PC-9 (cell line): ENCODE measurements at regions not wholly inside any gene's neighbourhood (a gene's known extent, or its start where the extent isn't known, plus 50 kb on each side); places are given as distances from the start of the nearest gene placed in this dataset.

ENCODE experiments used
- BruUV-seq: library from RNA; stranded (reverse); fragments of 400-500 nt; replicated peaks from 2 replicates; lab custom pipeline; 2021; lab: Mats Ljungman, UMichigan
- CTCF ChIA-PET: fragments of 300-600 bp; sonication (Branson Sonifier 250); formaldehyde crosslinking; loops from one replicate; lab custom pipeline; 2022; ENCODE audit warnings: antibody characterized with exemption; lab: Charles Lee
- POLR2A ChIA-PET: fragments of 300-600 bp; sonication (Branson Sonifier 250); formaldehyde crosslinking; loops from one replicate; lab custom pipeline; 2022; ENCODE audit warnings: antibody characterized with exemption; ENCODE audit not compliant: unreplicated experiment; lab: Charles Lee
- DNase-seq, 2 experiments: peaks; one replicate each; pipeline versions ENCODE4 v3.0.0 to v3.0.0-alpha.2; 2015 to 2022; ENCODE audit warnings: mixed read lengths in 1 of 2
- H2AFZ ChIP-seq: fragments of 200-600 bp; sonication (generic); 2 replicates; pipeline ENCODE4 v1.8.1; 2017; ENCODE audit warnings: antibody characterized with exemption
- H3F3A ChIP-seq: fragments of 200-600 bp; sonication (generic); 2 replicates; pipeline ENCODE4 v1.8.1; 2017; ENCODE audit warnings: antibody characterized with exemption, mild to moderate bottlenecking, low read depth; ENCODE audit not compliant: insufficient read depth
- H3K27ac ChIP-seq: fragments of 200-600 bp; sonication (generic); 2 replicates; pipeline ENCODE4 v1.6.1; 2016; ENCODE audit warnings: mixed run types
- H3K27me3 ChIP-seq: fragments of 200-600 bp; sonication (generic); 2 replicates; pipeline ENCODE4 v1.6.1; 2016; ENCODE audit warnings: low read depth, mixed run types; ENCODE audit not compliant: insufficient read depth
- H3K36me3 ChIP-seq: fragments of 200-600 bp; sonication (generic); 2 replicates; pipeline ENCODE4 v1.6.1; 2016; ENCODE audit warnings: low read depth, mixed run types
- H3K4me1 ChIP-seq: fragments of 200-600 bp; sonication (generic); replicated peaks from 2 replicates; pipeline ENCODE4 v1.6.1; 2016; ENCODE audit warnings: mixed run types; ENCODE audit not compliant: insufficient read depth
- H3K4me2 ChIP-seq: fragments of 200-600 bp; sonication (generic); 2 replicates; pipeline ENCODE4 v1.6.1; 2017; ENCODE audit warnings: mixed run types
- H3K4me3 ChIP-seq: fragments of 200-600 bp; sonication (generic); 2 replicates; pipeline ENCODE4 v1.6.1; 2016; ENCODE audit warnings: mixed run types
- H3K79me2 ChIP-seq: fragments of 200-600 bp; sonication (generic); 2 replicates; pipeline ENCODE4 v1.6.1; 2017; ENCODE audit warnings: low read depth, mixed run types
- H3K9me2 ChIP-seq: fragments of 200-600 bp; sonication (generic); 2 replicates; pipeline ENCODE4 v1.8.1; 2017; ENCODE audit warnings: mild to moderate bottlenecking; ENCODE audit not compliant: insufficient read depth
- H3K9me3 ChIP-seq: fragments of 200-600 bp; sonication (generic); 2 replicates; pipeline ENCODE4 v1.8.1; 2016; ENCODE audit warnings: low read depth; ENCODE audit not compliant: insufficient read depth
- H4K20me1 ChIP-seq: fragments of 200-600 bp; sonication (generic); 2 replicates; pipeline ENCODE4 v1.8.1; 2017; ENCODE audit not compliant: insufficient read depth
- CTCF ChIP-seq: fragments of 200-600 bp; sonication (generic); conservative IDR thresholded peaks from 2 replicates; pipeline ENCODE4 v1.6.1; 2017; ENCODE audit warnings: mixed run types, antibody characterized with exemption, mild to moderate bottlenecking, moderate library complexity
- EZH2 ChIP-seq: fragments of 200-600 bp; sonication (generic); IDR thresholded peaks from 2 replicates; pipeline ENCODE4 v1.8.0; 2017; ENCODE audit warnings: antibody characterized with exemption, low read depth
- intact Hi-C: fragments of 100-400 bp; cut with micrococcal nuclease; formaldehyde crosslinking; loops from one replicate; pipeline ENCODE4 v1.10.0; 2022; ENCODE audit not compliant: unreplicated experiment

GRCh38 chr9:105079457-105079856, 151.5 kb upstream of the ABCA1 start:
- Histone ChIP-seq H3K79me2 (no peaks in the 10 kb centered on the region), H3F3A (peaks cover 21% of the 10 kb centered on the region), H3K9me2 (0 out of 2 replicates have a peak, but pooled peaks cover 5% of the 10 kb centered on the region), H3K27me3 (no peaks in the 10 kb centered on the region), H3K9me3 (no peaks in the 10 kb centered on the region), H3K4me2 (peak overlapping the region; percentile 49), H3K4me3 (no peak overlapping the region), H3K36me3 (no peaks in the 10 kb centered on the region), H3K4me1 (peaks cover 27% of the 10 kb centered on the region), H2AFZ (no peak overlapping the region), H4K20me1 (no peaks in the 10 kb centered on the region), H3K27ac (peak overlapping the region; percentile 76)
- BruUV-seq, result no TSS peak
- ChIA-PET CTCF (no interaction called here), POLR2A (no interaction called here)
- intact Hi-C loops, result loop anchor here (1.0 kb wide), 1 partner anchor 153 kb away; no protein-coding TSS in a partner anchor
- DNase-seq, result peak; percentile 51 to 96
- TF ChIP-seq EZH2 (no peak), CTCF (no peak)

GRCh38 chr9:105082843-105083242, 154.9 kb upstream of the ABCA1 start:
- no peaks in the 10 kb centered on the region for H3K36me3 ChIP-seq
- no peak overlapping the region for H2AFZ ChIP-seq
- intact Hi-C loops, result no loop called here
- H3K9me2 ChIP-seq, result 0 out of 2 replicates have a peak, but pooled peaks cover 5% of the 10 kb centered on the region
- ChIA-PET POLR2A (no interaction called here), CTCF (interaction anchor here (0.6 kb wide), 1 partner anchor 75 kb away, joined by 4 read pairs; no protein-coding TSS in a partner anchor)
- DNase-seq, result no peak
- no TSS peak for BruUV-seq
- no peak for TF ChIP-seq EZH2
- no peak for TF ChIP-seq CTCF
- H3K4me2 ChIP-seq, result no peak overlapping the region
- peaks cover 27% of the 10 kb centered on the region for H3K4me1 ChIP-seq
- H3K9me3 ChIP-seq, result no peaks in the 10 kb centered on the region
- H3K4me3 ChIP-seq, result no peak overlapping the region
- peaks cover 21% of the 10 kb centered on the region for H3F3A ChIP-seq
- no peak overlapping the region for H3K27ac ChIP-seq
- no peaks in the 10 kb centered on the region for H4K20me1 ChIP-seq
- no peaks in the 10 kb centered on the region for H3K27me3 ChIP-seq
- no peaks in the 10 kb centered on the region for H3K79me2 ChIP-seq

- Histone ChIP-seq H3K4me2 (no peak overlapping the region), H4K20me1 (no peaks in the 10 kb centered on the region), H3K27me3 (no peaks in the 10 kb centered on the region), H3K4me3 (no peak overlapping the region), H3K4me1 (peaks cover 26% of the 10 kb centered on the region), H2AFZ (no peak overlapping the region), H3K27ac (no peak overlapping the region), H3K79me2 (no peaks in the 10 kb centered on the region), H3K9me3 (no peaks in the 10 kb centered on the region), H3K9me2 (0 out of 2 replicates have a peak, but pooled peaks cover 5% of the 10 kb centered on the region), H3F3A (peaks cover 21% of the 10 kb centered on the region), H3K36me3 (no peaks in the 10 kb centered on the region)
- CTCF ChIA-PET, result interaction anchor here (0.6 to 0.7 kb wide), 2 partner anchors 75 to 138 kb away, joined by 4 to 14 read pairs; no protein-coding TSS in a partner anchor
- intact Hi-C loops, result no loop called here
- POLR2A ChIA-PET, result interaction anchor here (0.6 kb wide), 1 partner anchor 253 kb away, joined by 4 read pairs; no protein-coding TSS in a partner anchor
- TF ChIP-seq EZH2, result no peak
- TF ChIP-seq CTCF, result no peak
- no TSS peak for BruUV-seq
- DNase-seq, result no peak
Observed at GRCh38 chr9:105083256-105083655, 155.3 kb upstream of the ABCA1 start.
